GM21447 (cell line): ENCODE measurements at regions not wholly inside any gene's neighbourhood (a gene's known extent, or its start where the extent isn't known, plus 50 kb on each side); places are given as distances from the start of the nearest gene placed in this dataset.
"Not testable (repeated sequence)": the region's sequence is repeated elsewhere in the genome, so short reads cannot be mapped to it uniquely, and the experiment has no call there.

Source experiments
- ATAC-seq: cut with Tn5 transposase; IDR thresholded peaks from one replicate; pipeline ENCODE4 v1.9.1; 2021; ENCODE audit not compliant: unreplicated experiment

- ATAC-seq: no peak
Observed at GRCh38 chr5:36521838-36522745, 84.3 kb upstream of the SLC1A3 start.

- no peak for ATAC-seq
Observed at GRCh38 chr5:36522746-36523065, 83.7 kb upstream of the SLC1A3 start.

GRCh38 chr5:36523450-36523849 lies 83.0 kb upstream of the SLC1A3 start:
- no peak for ATAC-seq

- no peak for ATAC-seq
Observed at GRCh38 chr5:36523926-36524325, 82.5 kb upstream of the SLC1A3 start.

GRCh38 chr5:36526537-36526936 lies 79.9 kb upstream of the SLC1A3 start:
- ATAC-seq: no peak

DNA sequence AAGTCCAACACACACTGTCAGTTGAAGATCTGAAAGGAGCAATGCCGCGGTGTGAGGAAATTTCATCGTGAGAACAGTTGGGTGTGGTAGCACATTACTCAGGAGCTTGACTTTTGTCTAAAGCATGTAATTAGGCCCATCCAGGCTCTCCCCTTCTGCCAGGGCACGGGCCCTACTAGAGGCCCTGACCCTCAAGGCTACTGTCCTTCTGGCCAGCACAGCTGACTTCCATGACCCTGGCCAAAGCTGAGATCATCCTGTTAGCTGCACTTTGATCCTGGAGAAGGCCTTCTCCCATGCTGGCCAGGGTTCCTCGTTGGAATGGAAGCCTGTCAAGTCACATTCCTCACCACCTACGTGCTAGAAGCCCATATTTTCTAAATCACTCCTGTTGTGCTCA lies 77.8 kb upstream of the SLC1A3 start:
- ATAC-seq: no peak

- no peak for ATAC-seq
Observed at GRCh38 chr5:36529142-36529541, 77.3 kb upstream of the SLC1A3 start.

GRCh38 chr5:36530215-36530614 lies 76.2 kb upstream of the SLC1A3 start:
- no peak for ATAC-seq

DNA sequence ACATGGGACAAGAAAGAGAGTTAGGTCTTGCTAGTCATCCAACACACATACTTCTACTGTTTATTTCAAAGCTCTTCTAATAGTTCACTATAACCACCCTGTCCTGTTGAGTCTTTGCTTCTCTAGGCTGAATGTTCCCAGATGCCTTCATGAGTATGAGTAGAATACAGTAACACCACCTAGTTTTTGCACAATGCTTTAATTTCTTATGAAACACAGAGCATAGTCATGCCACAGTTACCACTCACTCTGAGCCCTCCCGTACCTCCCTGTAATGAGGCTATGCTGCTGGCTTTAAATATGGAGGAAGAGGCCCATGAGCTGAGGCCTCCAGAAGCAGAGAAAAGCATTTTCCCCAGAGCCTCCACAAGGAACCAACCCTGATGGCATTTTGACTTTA lies 75.0 kb upstream of the SLC1A3 start:
- no peak for ATAC-seq

DNA sequence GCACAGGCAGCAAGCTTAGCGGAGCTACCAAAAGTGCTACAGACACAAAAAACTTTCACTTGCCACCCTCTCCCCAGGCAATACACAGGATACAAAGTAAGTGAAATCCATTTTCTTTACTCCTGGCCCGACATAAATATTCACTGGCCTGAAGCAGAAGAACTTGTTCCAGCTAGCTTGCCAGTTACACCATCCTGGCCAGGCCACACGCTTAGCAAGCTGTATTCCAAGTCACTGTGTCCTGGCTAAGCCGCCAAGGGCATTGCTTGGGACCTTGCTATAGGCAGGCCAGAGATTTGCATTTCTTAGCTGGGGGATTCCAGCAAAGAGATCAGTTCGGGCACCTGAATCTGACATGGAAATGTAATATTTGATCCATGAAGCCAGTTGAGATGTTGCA lies 71.0 kb upstream of the SLC1A3 start:
- ATAC-seq: no peak

GRCh38 chr5:36535859-36536615 lies 70.4 kb upstream of the SLC1A3 start:
- no peak for ATAC-seq

DNA sequence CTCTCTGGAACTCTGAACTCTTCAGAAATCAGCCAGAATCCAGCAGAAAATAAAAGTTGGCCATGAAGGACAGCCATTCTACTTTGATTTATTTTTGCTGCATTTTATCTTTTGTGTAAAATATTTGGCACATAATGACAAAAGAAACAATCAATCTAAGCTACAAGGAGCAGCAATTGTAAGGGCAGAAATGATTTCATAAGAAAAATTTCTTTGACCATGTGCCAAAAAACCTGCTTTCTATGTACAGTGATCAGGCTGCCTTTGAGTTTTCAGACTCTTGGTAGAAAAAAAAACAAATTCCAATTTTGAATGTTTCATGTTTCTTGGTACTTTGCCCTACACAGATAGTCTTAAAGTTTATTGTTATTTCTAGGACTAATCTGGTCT lies 69.8 kb upstream of the SLC1A3 start:
- ATAC-seq: no peak

GRCh38 chr5:36537724-36538123 lies 68.7 kb upstream of the SLC1A3 start:
- no peak for ATAC-seq

- ATAC-seq: no peak
Observed at GRCh38 chr5:36552651-36553393, 53.6 kb upstream of the SLC1A3 start.

DNA sequence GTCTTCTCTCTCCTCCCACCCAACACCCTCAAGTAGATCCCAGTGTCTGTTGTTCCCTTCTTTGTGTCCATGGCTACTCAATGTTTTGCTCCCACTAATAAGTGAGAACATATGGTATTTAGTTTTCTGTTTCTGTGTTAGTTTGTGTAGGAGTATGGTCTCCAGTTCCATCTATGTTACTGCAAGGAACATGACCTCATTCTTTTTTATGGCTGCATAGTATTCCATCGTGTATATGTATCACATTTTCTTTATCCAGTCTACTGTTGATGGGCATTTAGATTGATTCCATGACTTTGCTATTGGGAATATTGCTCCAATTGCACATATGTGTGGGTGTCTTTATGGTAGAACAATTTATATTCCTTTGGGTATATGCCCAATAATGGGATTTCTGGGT lies 51.4 kb upstream of the SLC1A3 start:
- not testable (repeated sequence) for ATAC-seq
